Brain microvascular endothelial cell (primary cell): ENCODE measurements at regions not wholly inside any gene's neighbourhood (a gene's known extent, or its start where the extent isn't known, plus 50 kb on each side); places are given as distances from the start of the nearest gene placed in this dataset.
A peak's percentile ranks its signal among the peaks of the same experiment; 100 is the strongest.

Experiments used
- DNase-seq: peaks from one replicate; pipeline ENCODE4 v3.0.0-alpha.2; 2020
- H3K27ac ChIP-seq: fragments of 250-450 bp; sonication (Bioruptor Pico); 2 replicates; pipeline ENCODE4 v1.5.1; 2020; ENCODE audit warnings: mild to moderate bottlenecking, moderate library complexity
- H3K27me3 ChIP-seq: fragments of 250-450 bp; sonication (Bioruptor Pico); replicated peaks from 2 replicates; pipeline ENCODE4 v1.5.1; 2020; ENCODE audit warnings: mild to moderate bottlenecking
- H3K36me3 ChIP-seq: fragments of 250-450 bp; sonication (Bioruptor Pico); replicated peaks from 2 replicates; pipeline ENCODE4 v1.5.1; 2020; ENCODE audit warnings: mild to moderate bottlenecking
- H3K4me3 ChIP-seq: 2 replicates; pipeline ENCODE4 v1.5.1; 2011; ENCODE audit warnings: low read depth, mild to moderate bottlenecking, control low read depth, low read length, moderate library complexity
- in situ Hi-C: cut with HindIII; loops from 2 replicates; pipeline ENCODE4 v1.10.0; 2017; ENCODE audit warnings: low sequenced_read_pairs, low pct_ligation_motif_present
- TF ChIP-seq, protein P1 (sequence below): IDR thresholded peaks from 2 replicates; pipeline ENCODE4 v1.5.1; 2011; ENCODE audit warnings: low read depth, mild to moderate bottlenecking, moderate library complexity, low read length, control low read depth, inconsistent platforms; ENCODE audit errors: missing control alignments

DNA sequence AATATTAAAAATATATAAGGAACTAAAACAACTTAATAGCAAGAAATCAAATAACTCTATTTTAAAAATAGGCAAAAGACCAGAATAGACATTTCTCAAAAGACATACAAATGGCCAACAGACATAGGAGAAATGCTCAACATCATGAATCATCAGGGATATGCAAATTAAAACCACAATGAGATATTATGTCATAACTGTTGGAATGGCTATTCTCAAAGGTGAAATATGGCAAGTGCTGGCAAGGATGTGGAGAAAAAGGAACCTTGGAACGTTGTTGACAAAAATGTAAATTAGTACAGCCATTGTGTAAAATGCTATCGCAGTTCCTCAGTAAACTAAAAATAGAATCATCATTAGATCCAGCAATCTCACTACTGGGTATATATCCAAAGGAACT lies 468.5 kb downstream of the NFIB start:
- H3K27me3 ChIP-seq, result no peaks in the 10 kb centered on the region
- DNase-seq, result peak; percentile 24
- in situ Hi-C loops, result no loop called here

DNA sequence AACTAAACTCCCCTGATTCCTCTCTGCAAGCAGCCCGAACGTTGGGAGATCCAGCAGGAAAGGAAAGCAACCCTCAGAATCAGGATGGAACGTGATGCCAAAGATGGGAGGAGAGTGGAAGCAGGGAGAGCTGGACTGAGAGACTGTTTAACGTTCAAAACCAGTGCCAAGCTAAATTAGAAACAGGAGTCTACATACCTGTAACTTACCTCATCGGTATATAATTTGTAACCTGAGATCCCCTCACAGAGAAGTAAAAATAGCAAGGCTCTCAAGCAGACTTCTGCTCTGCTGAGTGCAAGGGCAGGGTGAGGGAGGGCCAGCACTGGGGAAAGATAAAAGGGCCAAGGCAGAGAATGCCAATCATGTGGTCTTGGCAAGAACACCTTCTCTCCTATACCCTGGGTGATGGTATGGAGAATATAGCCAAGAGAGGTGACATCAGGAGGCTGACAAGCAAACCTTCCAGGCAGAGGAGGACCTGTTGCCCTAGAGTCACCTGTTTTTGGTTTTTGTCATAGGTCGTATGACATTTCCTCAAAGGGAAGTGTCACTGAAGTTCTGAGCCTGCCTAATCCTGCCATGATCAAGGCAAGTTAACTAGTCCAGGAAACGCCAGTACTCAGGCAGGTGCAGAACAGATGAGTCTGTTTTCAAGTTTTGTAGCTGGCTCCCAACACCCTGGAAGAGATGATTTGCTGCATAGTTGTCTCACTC lies 472.0 kb downstream of the NFIB start:
- no peak overlapping the region for H3K27ac ChIP-seq
- in situ Hi-C loops, result no loop called here
- no peaks in the 10 kb centered on the region for H3K36me3 ChIP-seq
- no peaks in the 10 kb centered on the region for H3K27me3 ChIP-seq
- no peak overlapping the region for H3K4me3 ChIP-seq
- DNase-seq, result no peak
- TF ChIP-seq, protein P1, sequence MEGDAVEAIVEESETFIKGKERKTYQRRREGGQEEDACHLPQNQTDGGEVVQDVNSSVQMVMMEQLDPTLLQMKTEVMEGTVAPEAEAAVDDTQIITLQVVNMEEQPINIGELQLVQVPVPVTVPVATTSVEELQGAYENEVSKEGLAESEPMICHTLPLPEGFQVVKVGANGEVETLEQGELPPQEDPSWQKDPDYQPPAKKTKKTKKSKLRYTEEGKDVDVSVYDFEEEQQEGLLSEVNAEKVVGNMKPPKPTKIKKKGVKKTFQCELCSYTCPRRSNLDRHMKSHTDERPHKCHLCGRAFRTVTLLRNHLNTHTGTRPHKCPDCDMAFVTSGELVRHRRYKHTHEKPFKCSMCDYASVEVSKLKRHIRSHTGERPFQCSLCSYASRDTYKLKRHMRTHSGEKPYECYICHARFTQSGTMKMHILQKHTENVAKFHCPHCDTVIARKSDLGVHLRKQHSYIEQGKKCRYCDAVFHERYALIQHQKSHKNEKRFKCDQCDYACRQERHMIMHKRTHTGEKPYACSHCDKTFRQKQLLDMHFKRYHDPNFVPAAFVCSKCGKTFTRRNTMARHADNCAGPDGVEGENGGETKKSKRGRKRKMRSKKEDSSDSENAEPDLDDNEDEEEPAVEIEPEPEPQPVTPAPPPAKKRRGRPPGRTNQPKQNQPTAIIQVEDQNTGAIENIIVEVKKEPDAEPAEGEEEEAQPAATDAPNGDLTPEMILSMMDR, result no peak

More for the DNA sequence above, 468.5 kb downstream of the NFIB start:
- TF ChIP-seq, protein P1, result no peak
- Histone ChIP-seq H3K36me3 (no peaks in the 10 kb centered on the region), H3K27ac (no peak overlapping the region), H3K4me3 (no peak overlapping the region)

DNA sequence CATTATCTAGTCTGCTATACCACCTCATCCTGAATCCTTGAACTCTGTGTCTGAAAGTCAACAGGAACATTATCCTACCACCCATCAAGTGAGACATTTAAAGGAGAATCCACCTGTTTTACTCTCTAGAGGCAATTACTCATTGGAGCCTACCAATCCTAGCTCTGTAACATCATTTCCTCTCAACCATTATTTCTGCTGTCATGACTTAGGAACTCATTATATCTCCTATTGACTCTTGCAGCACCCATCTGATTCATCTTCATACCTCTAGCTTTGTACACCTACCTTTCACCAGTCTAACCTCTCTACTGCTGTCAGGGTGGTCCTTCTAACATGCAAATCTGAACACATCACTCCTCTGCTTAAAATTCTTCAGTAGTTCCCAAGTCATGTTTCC lies 481.5 kb downstream of the NFIB start:
- in situ Hi-C loops, result no loop called here
- DNase-seq, result no peak
- Histone ChIP-seq H3K27ac (no peak overlapping the region), H3K4me3 (no peak overlapping the region), H3K27me3 (no peaks in the 10 kb centered on the region), H3K36me3 (no peaks in the 10 kb centered on the region)
- TF ChIP-seq, protein P1, result no peak

DNA sequence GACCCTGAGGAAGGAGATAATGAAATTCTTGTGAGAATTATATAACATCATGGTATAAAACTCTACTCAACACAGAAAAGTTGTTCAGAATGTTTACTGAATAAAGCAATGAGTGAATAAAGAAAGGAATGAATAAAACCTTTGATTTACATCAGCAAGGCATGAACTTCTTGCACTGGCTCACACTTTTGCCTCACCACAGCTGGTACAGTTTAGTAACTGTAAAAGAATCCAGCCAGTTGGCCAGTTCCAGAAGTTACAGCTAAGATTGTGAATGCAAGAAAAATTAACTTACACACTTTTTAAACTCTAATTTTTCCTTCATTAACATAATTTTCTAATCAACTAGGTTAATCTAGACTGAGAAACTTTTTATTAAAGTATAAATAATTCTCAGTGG lies 490.9 kb downstream of the NFIB start:
- Histone ChIP-seq H3K27me3 (no peaks in the 10 kb centered on the region), H3K27ac (no peak overlapping the region), H3K36me3 (no peaks in the 10 kb centered on the region), H3K4me3 (no peak overlapping the region)
- in situ Hi-C loops, result no loop called here
- TF ChIP-seq, protein P1, result no peak
- no peak for DNase-seq

DNA sequence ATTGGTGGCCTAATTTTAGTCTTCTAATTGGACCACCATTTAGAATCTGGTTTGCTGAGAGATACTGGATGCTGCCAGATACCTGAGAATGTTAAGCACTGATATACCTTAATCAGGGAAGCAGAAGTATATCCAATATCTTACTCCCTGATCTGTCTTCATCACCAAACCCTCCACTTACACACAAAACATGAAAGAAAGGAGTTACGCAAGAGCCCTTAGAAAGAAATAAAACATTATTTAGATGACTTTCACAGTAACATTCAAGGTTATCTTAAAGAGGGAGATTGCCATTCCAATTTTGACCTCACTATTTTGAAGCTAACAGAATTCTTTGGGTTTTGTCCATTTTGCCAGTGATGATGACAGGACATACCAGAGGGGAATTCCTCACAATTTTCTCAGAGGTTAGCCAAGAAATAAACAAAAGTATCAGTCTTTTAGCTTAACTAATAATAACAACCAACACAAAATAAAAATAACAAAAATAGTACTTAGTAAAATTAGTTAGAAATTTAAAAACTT lies 496.1 kb downstream of the NFIB start:
- in situ Hi-C loops, result no loop called here
- Histone ChIP-seq H3K36me3 (no peaks in the 10 kb centered on the region), H3K27me3 (no peaks in the 10 kb centered on the region), H3K27ac (no peak overlapping the region), H3K4me3 (no peak overlapping the region)
- DNase-seq, result no peak
- TF ChIP-seq, protein P1, result no peak

DNA sequence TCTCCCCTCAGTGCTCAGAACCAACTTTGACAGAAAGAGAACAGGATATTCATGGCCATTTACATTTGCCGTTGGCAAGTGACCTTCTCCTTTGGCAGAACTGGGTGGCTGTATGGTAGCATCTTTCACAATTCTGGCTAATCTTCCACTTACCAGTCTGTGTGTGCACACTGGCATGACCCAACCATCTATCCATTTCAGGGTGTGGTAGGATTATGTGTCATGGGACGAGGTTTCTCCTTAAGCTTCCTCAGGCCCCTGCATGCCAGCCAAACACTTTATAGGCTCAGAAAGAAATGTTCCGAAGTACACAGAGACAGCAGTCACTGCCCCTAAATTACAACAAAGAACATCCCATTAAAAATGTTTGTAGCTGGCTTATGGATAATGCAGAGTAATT lies 497.1 kb downstream of the NFIB start:
- H3K4me3 ChIP-seq, result no peak overlapping the region
- H3K27me3 ChIP-seq, result no peaks in the 10 kb centered on the region
- TF ChIP-seq, protein P1, result no peak
- H3K27ac ChIP-seq, result no peak overlapping the region
- in situ Hi-C loops, result no loop called here
- no peak for DNase-seq
- H3K36me3 ChIP-seq, result no peaks in the 10 kb centered on the region
